ENCODE measurements at regions not wholly inside any gene's neighbourhood (a gene's known extent, or its start where the extent isn't known, plus 50 kb on each side); places are given as distances from the start of the nearest gene placed in this dataset.
"Not testable (repeated sequence)": the region's sequence is repeated elsewhere in the genome, so short reads cannot be mapped to it uniquely, and the experiment has no call there.

DNA sequence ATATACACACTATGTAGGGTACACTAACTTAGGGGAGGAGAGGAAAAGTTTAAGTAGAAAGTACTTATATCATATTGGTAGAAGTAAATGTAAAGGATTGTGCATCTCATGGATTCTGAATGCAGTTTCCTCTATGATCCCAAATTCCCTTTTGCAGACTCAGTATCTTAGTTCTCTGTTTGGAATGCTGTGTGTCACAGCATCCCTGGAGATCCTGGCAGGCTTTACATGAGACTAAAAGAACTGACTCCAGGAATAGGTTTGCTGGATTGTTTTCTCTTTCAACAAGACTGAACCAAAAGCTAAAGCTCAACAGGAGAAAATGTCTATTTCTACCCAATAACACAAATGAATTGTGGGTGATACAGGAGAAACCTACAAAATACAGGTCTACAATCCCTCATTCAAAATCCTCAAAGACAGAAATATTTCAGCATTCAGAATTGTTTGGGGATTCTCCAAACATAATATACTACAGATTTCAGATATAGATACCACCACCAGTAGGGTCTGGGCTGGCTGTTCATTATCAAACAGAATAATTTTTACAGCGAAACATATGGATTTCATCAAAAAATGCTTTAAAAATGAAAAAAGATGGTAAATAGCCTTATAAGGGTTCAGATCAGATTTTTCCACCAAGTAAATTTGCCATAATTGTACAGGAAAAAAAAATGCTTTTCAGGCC is 324.7 kb upstream of the GRAMD2B start:
- DNase-seq, result no peak

DNA sequence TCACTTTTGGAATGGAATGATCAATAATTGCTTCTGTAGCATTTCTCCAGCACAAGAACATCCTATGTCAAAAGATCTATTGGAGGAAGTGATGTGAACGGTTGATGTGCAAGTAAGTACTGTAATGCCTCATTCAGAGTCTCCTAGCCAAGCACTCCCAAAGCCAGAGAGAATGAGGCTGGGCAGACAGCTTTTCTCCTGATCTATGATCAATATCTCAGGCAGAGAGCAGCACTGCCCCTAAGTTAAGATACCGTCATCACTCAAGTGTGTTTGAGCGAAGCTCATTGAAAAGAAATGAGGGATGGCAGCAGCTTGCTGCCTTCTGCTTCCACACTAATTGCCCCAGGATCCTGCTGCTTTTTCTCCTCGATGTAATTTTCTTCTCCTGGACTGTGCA is 324.1 kb upstream of the GRAMD2B start:
- DNase-seq, result no peak

DNA sequence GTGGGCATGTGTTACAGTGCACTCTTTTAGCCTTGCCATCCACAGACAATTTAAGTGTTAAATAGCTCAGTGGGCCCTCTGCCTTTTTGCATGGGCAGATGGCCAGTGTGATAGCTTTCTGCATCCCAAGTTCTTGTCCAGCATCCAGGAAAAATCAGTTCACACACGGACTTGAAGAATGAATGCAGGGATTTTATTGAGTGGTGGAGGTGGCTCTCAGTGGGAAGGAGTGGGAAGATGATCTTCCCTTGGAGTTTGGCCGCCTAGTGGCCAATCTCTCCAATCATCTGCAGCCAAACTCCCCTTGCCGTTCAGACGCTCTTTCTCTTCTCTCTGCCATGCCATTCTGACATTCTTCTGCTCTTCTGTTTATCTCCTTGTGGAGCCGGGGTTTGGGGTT is 322.4 kb upstream of the GRAMD2B start:
- no peak for DNase-seq

DNA sequence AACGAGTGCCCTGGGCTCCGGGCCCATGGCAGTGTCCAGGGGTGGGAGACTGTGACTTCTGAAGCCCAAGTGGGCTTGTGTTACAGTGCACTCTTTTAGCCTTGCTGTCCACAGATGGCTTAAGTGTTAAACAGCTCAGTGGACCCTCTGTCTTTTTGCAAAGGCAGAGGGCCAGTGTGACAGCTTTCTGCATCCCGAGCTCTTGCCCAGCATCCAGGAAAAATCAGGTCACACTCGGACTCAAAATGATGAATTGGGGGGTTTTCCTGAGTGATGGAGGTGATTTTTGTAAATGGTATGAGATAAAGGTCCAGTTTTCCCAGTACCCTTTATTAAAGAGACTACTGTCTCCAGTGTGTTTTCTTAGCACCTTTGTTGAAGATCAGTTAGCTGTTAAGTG is 321.3 kb upstream of the GRAMD2B start:
- DNase-seq, result no peak

DNA sequence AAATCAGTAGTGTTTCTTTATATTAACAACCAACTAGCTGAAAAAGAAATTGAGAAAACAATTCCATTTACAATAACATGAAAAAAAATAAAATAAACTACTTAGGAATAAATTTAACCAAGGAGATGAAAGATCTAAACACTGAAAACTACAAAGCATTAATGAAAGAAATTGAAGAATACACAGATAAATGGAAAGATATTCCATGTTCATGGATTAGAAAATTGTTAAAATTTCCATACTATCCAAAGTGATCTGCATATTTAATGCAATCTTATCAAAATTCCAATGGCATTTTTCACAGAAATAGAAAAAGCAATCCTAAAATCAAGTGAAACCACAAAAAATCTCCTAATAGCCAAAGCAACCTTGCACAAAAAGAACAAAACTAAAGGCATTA is 320.2 kb upstream of the GRAMD2B start:
- DNase-seq, result no peak

DNA sequence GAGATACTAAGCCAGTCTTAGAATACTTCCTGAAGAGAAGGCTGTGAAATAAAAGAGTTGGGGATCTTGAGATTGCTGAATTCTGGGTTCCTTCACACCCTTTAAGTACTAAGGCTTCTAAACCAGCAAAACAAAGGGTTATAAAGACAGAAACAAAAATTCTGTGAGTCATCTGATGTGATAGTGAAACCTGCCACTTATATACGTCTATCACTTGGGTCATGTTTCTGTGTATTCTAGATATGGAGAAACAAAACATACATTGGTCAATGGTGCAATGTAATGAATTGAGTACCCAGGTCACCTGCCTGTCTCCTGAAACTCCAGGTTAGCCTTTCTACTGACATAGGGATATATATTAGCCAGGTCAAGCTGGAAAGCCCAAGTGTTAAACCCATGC is 319.3 kb upstream of the GRAMD2B start:
- DNase-seq, result no peak

DNA sequence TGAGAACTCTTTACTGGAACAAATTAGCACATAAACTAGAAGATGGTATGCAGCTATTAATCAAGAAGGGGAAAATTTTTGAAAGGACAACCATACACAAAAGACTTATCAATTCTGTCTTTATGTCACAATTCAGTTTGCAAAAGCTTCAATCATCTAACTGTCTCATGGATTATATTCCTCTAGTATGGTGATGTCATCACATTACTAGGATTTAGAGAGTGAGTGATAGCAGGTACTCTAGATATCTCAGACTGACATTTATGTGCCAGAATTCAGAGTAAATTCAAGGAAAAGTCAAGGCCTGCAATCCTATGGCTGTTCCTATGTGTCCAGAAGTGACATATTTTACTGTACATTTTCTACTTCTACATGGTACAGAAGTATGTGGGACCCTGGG is 318.9 kb upstream of the GRAMD2B start:
- no peak for DNase-seq

DNA sequence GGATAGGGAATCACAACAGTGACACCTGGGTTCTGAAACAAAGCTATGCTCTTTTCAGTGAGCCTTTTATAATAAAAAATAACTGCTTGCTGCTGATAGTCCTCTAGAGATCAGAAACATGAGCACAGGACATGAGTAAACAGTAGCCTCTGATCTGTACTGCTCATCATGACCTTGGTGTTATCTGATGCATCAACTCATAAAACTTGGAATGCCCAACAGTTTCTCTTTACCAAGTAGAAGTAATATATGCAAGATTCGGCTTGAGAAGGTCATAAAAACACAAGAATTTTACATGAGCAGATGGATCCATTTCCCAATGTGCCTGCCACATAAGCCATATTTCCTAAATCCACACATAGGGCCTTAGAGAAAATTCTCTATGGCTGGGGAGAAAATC is 318.3 kb upstream of the GRAMD2B start:
- DNase-seq, result no peak

DNA sequence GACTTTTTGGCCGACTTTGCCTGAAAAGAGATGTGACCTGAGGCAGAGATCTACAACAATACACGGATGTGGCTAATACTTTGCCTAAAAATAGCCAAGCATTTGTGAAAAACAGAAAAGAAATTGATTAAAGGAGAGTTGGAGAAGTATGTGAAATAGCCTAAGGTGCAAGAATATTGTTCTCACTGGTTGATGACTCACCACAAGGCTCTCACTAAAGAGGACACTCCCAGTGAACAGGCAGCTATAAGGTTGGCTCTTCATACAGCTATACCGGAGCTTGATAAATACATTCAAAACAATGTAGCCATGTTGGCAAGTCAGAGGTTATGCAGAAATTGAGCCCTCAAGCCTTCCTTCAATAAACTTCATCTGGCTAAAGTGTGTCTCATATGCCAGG is 317.2 kb upstream of the GRAMD2B start:
- DNase-seq, result no peak

DNA sequence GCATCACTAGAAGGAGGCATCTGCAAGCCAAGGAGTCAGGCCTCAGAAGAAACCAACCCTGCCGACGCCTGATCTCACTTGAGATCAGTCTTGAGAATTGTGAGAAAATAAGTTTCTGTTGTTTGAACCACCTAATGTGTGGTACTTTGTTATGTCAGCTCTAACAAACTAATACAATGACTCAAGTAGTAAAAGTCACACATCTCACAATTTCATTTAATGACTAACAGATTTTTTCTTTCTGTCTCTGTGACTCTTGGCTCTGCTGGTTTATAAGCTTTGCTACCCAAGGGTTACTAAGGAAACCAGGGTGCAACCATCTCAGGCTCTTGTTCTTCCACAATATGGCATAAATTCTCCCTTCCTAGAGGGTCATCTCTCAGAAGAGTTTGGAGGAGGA is 315.8 kb upstream of the GRAMD2B start:
- no peak for DNase-seq

DNA sequence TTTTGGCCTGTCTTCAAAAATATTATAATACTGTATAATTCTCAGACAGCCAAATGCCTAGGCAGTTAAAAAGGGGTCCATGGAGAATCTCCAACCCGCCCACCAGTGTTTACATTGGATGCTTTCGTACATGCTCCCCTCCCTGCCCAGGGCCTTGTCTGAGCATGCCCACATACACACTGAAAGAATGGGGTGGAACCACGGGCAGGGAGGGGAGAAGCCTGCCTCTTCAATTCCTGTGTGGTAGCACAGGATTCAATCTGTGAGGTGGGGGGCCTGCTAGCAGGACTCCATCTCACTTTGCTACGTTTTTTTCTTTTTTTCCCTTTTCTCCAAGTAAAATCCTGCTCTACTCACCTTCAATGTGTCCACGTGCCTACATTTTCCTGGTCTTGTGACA is 314.7 kb upstream of the GRAMD2B start:
- DNase-seq, result no peak

DNA sequence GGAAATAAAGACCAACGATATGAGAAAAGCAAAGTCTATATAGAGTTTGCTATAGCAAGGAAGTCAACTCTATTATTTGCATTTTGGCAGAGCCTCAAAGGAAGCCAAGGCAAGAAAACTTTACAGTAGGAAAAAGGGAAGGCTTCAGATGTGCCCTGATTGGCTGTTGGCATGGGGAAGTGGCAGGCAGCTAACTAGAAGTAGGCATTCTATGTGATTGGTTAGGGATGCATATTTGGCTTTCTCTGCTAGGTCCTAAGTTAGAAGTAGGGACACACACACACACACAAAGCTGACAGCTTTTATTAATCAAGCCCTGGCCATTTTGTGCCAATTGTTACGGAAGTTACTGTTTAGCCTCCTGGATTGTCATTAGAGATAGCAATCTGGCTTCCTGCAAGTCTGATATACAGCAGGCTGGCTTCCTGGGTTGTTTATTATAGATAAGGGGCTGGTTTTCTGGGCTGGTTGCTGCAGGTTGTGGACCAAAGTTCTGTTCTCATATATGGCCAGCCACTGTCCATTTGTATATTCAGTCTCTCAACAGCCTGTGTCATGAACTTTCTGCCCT is 308.1 kb upstream of the GRAMD2B start:
- DNase-seq, result no peak

DNA sequence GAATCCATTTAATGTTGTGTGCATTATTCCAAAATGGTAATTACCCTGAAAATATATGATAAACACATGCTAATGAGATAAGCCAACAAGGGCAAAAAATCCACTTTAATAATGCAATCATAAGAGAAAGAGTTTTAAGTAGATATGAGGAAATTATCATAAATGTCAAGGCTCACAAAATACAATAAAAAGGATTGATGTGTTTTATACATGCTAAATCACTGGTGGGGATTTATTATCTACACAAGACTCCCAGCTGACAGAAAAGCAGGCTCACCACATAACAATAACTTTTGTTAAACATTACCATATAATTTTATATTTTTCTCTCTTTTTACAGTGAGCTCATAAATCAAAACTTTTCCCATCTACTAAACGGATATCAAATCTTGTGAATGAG is 306.2 kb upstream of the GRAMD2B start:
- no peak for DNase-seq

DNA sequence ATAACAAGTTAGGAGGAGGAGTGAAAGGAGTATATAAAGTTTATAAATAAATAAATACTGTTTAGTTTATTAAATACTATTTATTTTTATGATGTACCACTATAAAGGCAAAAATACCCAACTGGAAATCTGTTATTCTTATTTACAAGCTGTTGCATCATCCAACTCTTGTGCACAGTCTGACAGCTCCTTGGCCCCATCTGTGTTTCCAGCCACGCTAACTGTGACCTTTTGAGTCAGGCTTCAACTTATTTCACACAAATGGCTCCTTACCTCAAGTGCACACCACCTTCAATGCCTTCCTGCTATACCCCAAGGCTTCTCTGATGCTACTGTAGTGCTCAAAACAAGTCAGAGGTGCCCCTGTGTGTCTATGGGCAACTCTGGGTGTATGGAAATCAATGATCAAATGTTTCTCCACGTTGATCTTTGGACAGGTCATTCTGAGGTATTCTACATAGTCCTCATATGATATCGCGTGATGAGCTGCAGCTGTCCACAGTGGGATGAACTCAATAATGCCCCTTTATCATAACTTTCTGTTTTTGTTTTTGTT is 303.2 kb upstream of the GRAMD2B start:
- no peak for DNase-seq

DNA sequence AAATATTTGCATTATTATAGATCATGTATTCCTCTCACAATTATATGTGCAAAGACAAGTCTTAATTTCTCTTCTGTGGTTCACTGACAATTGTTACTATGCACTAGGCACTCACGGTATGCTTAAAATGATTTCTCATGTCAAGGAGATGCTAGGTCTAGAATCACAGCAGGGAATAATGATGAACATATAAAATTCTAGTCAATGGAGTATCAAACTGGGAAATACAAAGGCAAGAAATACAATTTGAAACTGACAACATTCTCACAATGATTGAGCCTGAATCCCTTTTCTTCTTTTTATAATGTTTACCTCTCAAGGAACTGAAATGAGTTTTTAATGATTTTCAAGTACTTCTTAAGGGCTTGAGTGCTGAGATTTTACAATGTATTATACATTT is 302.3 kb upstream of the GRAMD2B start:
- no peak for DNase-seq

DNA sequence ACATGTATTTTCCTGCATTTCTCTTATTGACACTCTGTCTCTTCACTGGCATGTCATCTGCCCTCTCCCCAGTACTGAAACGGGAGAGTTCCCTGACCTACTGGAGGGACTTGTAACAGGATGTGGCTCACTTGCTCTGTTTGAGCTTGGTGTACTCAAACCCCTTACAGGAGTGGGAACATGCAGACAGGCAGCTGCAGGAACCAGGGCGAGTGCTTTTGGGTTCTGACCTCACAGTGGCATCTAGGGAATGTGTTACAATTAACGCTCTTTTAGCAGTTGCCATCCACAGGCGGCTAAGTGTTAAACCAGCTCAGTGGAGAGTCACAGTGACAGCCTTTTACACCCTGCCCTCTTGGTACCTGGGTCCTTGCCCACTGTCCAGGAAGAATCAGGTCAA is 300.3 kb upstream of the GRAMD2B start:
- DNase-seq, result no peak

DNA sequence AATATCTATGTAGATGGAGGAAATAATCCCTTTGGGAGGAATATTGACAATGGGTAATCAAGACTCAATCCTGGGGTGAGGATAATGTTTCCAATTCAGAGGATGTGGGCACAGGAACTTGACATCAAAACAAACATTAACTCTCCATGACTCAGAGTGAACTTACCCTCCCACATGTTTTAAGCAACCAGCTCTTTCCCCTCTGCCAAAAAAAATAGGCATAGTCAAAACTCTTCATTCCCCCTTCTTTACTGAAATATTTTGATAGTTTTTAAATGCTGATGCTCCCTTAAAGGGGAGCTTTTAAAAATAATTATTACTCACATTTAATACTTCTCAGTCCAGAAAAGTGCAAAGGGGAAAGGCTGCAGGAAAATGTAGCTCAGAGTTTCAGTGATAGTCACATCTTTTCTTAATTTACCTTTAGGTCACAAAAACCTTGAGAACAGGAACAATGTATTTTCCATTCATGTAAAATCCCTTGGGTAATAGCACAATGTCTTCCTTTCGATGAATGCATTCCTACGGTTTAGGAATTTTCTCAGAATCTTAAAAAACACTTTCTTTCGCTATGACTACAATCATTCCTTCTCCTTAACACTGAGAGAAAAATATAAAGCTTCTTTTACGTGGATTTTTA is 298.4 kb upstream of the GRAMD2B start:
- DNase-seq, result no peak

DNA sequence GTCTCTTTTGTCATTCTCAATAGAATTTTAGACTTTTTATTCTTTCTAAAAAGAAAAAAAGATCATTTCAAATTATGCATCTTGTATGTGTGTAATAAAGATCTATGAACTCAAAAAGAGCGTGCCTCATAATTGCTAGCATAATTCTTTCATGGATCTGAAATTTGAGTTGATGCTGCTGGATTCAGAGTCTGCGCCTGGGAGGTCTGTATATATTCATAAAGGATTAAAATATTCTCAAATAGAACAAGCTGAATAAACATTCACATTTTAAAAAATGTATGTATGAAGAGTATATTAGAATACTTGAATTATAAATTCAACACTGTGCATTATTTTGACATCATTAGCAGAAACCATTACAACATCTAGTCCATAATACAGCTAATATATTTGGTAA is 297.8 kb upstream of the GRAMD2B start:
- DNase-seq, result no peak

DNA sequence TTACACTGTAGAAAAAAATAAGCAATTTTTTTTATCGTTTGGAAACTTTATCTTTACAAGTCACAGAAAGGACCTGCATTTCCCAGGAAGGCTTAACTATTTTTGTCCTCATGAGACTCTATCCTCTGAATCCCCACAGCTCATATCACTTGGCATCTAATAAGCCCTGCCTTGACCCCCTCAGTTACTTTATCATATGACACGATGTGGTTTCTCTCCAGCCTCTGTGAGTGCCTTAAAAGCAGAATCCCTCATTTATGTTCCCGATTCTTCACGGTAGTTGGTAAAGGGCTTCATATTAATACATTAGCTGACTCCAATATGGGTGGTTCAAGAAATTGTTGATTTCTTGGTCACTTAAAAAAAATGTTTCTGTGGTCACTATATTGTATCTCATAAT is 296.6 kb upstream of the GRAMD2B start:
- no peak for DNase-seq

DNA sequence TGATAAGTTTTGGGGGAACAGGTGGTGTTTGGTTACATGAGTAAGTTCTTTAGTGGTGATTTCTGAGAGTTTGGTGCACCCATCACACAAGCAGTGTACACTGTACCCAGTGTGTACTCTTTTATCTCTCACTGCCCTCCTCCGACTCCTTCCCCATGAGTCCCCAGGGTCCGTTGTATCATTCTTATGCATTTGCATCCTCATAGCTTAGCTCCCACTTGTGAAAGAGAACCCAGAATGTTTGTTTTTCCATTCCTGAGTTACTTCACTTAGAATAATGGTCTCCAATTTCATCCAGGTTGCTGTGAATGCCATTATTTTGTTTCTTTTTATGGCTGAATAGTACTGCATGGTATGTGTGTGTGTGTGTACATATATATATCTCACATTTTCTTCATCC is 295.8 kb upstream of the GRAMD2B start:
- not testable (repeated sequence) for DNase-seq

DNA sequence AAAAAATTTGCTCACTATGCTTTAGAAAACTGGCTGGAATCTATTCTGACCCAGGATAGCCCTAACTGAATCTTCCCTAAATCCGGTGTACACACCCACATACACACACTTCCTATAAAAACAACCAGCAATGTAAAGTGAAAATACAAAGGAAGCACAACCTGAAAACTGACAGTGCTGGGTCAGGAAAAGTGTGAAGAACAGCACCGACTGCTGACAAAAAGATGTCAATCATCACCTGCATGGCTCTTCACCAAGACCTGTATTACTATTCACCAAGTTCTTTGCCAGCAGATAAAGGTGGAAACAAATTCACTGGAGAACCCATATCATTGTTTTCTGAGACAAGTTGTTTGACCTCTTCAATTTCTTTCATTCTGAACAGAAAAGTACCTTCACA is 293.8 kb upstream of the GRAMD2B start:
- DNase-seq, result no peak

DNA sequence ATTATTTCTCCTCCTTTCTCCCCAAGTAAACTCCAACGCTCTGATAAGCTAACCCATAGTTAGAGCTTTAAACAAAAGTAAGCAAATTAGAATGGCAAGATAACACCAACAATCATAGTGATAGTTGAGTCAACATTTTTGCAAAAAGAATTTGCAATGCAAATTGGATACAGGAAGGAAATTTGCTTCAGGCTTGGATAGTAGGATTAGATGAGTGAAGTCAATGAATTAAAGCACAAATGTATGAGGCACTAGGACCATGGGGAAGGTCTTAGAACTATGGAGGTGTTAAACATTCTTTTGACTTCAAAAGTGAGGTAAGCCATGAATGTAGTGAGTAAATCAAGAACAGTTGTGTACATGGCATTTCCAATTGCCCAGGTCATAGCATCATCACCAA is 289.8 kb upstream of the GRAMD2B start:
- no peak for DNase-seq

DNA sequence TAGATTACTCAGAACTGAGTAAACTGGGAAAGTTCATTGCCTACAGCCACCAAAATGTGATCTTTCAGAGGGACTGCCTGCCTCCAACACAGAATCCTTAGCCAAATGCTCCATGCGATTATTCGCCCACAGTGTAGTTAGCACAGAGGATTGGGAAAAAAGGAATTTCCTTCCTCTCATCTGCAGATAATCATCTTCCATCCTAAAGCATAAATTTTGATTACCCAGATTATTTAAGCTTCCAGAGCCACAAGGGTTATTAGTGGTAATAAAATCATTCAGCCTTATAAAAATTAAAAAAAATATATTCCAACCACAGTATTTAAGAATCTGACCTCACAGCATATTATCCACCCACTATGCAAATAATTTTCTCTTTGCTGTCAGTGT is 285.3 kb upstream of the GRAMD2B start:
- DNase-seq, result no peak

DNA sequence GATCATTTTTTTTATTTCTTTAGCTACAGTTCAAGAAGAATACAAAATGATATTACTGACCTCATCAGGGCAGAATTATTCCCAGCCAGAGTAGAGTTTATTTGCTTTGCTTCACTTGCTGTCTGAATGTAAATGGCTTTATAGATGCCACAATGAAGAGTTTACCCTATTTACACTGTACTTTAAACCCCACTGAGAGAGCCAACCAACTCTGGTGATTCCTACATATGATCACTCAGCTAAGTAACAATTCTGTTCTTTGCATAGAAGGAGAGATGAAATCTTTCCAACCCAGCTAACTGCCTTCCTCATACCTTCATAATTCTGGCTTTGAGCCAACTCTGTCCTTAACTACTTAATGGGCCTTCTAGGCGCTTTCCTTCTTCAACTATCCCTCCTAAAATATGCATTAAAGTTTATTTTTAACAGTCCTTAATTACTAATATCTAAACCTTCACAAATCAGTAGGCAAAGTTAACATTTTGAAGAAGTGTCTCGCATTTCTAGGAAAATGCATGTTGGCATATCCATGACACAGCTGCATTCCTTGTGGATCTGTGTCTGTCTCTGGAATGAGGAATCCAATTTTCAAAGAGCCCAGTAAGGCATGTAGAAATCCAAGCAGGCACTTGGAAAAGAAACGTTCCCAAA is 284.8 kb upstream of the GRAMD2B start:
- no peak for DNase-seq
